ENCODE measurements at regions not wholly inside any gene's neighbourhood (a gene's known extent, or its start where the extent isn't known, plus 50 kb on each side); places are given as distances from the start of the nearest gene placed in this dataset.

DNA sequence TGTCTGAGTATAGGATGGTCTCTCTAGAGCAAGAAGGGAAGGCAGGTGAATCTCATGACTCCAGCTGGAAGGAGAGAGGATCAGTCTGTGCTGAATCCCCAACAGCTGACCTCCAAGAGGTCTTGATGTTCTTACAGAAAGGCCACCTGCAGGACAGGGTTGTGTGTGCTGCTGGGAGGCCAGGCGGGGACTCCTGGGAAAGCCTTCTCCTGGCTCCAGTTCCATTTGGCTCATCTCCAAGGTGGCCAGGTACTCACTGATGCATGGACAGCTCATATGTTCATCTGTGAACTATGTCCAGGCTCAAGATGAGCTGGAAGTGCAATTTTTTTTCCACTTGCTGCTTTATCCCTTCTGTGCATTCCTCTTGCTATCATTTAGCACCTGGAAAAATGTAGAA, 730.2 kb upstream of the RBFOX1 start:
- no peak for DNase-seq

DNA sequence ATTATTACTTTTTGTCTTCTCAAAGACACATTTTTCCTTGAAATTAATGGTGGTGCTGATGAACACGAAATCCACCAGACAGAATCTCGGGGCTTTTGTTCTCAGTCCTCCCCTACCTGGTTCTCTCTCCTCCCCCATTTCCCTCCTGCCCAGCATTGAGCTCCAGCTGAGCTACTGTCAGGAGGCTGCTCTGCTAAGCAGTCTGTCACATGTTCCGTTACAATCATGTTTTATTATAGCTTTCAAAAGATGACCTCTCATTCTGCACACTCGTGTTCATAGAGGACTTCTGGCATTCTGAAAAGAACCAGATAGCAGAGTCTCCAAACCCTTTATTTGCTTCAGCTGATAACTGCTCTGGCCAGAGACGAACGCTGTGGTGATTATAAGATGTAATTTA, 732.5 kb upstream of the RBFOX1 start:
- no peak for DNase-seq
- intact Hi-C loops (cut with DNase I) = no loop called here

More for the DNA sequence above, 730.2 kb upstream of the RBFOX1 start:
- intact Hi-C loops (cut with DNase I) = no loop called here

DNA sequence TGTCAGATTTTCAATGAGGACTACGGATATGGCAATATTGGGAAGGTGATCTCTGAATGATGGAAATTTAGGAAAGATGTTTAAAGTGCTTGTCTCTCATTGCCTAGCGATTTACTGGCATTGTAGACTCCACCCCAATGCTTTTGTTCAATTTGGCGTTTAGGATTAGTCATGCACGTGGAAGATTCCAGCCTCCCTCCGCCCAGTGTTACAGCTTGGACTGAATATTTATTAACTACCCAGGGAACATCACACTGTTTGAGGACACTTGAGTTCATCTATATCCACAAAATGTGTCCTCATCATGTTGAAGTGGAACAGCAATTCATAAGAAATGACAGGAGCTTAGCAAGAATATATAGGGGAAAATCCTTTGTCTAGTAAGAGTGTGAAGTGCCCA, 738.8 kb upstream of the RBFOX1 start:
- intact Hi-C loops (cut with DNase I) = no loop called here
- no peak for DNase-seq

DNA sequence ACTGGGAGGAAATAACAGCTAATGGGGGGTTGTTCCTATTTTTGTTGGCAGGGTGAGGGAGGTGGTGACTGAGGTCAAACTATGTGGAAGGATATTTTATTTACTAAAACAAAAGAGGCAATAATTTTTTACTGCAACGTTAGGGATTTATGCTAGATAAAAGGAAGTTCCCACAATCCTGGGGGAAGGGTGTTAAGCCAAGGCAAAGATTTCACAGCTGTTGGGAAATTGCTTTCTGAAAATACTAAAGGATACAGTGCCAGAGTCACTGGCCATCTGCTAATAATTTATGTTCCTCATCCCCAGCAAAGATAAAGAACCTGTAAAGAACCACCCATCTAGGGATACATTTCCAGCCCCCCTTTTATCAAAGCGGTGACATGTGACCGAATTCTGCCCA, 756.0 kb upstream of the RBFOX1 start:
- DNase-seq = no peak

DNA sequence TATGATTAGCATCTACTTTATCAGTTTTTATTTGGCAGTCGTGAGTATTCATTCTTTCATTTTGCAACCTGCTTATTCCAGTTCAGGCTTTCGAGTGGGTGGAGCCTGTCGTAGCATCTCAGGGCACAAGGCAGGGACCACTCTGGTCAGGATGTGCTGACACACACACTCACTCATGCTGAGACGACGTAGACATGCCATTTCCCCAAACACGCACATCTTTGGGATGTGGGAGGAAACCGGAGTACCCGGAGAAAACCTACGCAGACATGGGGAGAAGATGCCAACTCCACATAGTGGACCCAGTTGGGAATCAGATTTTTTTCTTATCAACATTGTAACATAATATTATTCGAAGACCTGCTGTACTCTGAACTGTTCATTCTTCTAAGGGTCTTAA, 756.5 kb upstream of the RBFOX1 start:
- no peak for DNase-seq
- intact Hi-C loops (cut with DNase I) = no loop called here

More for the DNA sequence above, 756.0 kb upstream of the RBFOX1 start:
- intact Hi-C loops (cut with DNase I) = no loop called here

DNA sequence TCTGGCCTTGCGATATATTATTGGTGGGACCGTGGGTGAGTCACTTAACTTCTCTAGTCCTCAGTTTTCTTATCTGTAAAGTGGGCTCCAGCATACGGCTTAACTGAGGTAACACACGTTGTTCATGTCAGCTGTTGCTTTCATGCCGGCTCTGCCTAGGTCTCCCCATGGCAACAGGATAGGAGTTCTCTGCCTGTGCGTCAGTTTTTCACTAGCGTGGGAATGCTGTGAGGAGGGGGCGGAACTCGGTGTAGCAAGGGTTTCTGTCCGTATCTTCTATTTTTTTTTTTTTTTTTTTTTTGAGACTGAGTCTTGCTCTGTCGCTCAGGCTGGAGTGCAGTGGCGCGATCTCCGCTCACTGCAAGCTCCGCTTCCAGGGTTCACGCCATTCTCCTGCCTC, 758.5 kb upstream of the RBFOX1 start:
- intact Hi-C loops (cut with DNase I) = no loop called here
- peak in 23 of 42 donors; percentile 5 to 73 (median 33) for DNase-seq

DNA sequence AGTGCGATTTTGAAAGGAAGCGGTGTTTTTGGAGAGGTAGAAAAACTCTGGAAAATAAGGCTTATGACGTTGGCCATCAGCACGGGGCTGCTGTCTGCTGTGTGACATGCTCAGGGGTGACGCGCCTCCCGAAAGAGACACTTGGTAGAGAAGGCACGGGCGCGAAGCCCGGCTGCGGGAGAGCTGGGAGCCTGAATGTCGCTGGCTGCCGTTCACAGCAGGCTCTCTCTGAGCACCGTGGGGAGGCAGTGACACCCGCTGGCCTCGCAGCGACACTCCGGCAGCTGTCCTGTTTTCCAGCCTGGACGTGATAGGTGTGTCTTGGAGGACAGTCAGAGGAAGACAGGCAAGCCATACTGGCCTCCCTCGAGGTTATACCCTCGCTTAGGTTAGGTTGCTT, 759.1 kb upstream of the RBFOX1 start:
- peak; percentile 57 to 91 (median 81) for DNase-seq

DNA sequence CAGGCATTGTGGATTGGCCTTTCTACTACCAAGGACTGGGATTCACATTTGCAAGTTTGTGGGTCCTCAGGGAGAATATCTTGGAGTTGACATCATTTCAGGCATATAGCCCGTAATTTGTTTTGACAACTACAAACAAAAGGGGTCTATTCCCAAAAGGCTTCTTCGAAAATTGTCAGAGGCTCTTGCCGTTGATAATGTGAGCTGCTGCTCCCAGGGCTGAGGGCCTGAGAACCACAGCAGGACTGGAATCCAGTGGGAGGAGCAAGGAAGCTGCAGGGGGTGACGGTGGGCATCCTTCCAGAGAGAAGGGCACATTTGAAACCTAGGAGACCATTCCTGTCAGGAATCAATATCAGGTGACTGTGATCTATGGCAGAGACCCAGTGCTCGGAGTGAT, 761.6 kb upstream of the RBFOX1 start:
- no peak for DNase-seq
- intact Hi-C loops (cut with DNase I) = no loop called here

More for the DNA sequence above, 759.1 kb upstream of the RBFOX1 start:
- intact Hi-C loops (cut with DNase I) = no loop called here

DNA sequence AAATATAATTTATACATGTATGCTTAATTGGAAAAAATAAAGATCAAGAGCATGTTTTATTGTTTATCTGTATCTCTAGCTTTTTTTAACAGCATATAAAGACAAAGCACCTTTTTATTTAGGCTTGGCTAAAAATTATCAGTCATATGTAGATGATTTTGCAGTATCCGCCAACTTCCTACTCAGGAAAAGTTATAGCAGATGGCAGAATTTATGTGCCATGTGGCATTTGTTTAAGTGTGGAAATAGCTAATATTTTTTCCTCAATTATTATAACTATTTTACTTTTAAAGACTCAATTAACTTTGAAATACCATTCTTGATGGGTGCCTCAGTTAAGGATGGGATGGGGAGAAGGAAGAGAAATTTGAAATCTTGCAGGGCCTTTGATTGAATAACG, 762.1 kb upstream of the RBFOX1 start:
- intact Hi-C loops (cut with DNase I) = no loop called here
- no peak for DNase-seq

DNA sequence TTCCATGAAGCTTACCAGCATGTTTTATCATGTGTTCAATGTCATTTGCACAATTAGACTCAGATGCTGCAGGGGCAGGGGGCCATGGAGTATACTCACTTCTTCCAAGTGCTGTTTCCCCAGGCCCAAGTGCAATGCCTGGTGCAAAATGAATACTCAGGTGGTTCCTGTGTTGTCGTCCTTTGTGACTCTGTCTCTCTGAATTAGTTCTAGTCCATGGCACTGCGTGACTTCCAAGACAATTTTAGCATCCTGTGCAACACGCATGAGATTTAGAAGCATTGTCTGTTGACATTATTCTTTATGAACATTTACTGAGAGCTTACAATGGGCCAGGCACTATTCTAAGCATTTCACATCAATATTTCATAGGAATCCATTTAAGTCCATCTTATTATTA, 769.7 kb upstream of the RBFOX1 start:
- intact Hi-C loops (cut with DNase I) = no loop called here
- no peak for DNase-seq

DNA sequence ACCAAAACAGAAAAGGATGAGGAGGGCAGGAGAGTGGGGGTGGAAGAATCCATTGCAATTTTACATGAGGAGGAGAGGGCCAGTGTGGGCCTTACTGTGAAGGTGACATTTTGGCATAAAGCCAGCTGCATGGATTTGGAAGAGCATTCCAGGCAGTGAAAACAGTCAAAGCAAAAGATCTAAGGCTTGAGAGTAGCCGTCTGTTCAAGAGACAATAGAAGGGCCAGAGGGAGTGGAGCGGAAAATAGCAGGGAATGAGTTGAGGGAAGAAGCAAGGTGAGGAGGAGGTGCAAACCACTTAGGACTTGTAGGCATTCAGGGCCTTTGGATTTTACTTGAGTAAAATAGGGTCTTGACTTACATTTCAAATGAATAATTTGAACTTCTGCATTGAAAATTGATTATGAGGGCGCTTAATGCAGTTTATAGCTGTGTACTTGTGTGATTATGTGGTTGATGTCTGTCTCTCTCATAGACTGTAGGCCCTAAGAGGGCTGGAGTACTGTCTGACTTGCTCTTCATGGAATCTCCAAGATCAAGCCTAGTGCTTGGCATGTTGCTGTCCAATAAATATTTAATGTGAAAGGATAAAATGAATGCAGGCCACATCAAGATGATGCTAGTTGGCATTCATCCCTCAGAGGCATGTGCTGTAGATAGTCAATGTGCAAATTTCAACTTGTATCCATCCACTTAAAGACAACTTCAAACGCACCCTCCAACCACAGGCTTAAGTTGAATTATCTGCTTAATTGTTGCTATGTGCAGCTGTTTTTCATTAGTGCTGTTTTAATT, 772.1 kb upstream of the RBFOX1 start:
- no peak for DNase-seq
- intact Hi-C loops (cut with DNase I) = no loop called here

DNA sequence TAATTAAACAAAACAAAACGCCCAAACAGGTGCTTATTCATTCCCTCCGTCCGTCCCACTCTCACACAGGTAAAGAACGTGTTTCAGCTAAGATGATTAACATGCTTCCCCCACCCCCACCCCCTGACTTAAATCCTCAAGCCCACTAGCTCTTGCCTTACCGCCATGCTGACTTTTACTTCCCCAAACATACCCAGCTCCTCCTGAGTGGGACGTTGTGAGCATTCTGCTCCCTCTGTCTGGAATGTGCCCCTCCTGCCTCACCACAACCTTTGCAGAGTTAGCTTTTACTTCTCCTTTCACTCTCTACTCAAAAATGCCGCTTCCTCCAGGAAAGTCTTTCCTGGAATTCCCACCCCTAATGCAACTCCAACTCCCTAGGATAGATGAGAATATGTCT, 774.0 kb upstream of the RBFOX1 start:
- intact Hi-C loops (cut with DNase I) = no loop called here
- no peak for DNase-seq

DNA sequence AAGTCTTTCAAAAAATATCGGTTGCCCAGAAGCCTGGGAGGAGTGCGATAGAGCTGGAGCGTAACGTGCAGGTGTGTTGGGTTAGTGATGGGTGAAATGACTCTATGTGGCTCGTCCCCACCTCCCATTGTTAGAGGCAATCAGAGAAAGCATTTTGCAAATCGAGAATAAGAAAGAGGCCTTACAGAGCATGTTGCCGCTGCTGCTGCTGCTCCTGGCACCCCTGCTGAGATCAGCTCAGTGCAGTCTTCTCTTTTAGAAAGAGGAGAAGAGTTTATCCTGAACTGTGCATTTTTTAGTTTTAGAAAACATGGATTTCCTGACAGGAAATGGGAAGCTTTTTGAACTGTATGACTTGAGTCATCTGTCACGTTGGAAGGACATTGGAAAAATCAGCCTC, 774.5 kb upstream of the RBFOX1 start:
- no peak for DNase-seq

DNA sequence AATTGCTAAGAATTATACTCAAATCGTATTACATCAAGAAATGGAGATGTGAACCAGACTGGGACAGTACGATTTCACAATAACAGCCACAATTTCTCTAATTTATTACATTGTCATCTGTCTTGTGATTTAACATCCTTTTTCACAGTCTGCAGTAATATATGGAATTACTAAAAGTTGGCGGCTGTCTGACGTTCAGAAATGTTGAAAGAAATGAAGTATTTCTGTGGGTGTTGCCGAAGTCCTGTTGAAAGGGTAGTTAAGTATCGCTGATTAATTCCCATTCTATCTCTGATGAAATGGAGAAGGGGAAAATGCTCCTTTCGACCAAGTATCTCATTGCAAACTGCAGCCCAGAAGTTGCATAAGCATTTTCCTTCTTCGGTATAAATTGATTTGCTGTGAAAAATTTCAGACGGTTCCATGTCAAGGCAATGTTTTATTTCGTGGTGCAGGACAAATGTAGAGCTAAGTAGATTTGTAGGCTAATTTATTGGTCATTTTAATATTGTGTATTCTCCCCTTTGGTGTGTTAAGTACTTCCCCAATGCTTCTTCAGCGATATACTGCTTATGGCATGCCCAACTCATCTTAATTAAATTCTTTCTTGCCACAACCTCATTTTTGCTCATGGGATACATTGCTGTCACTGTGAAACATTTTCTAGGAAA, 775.2 kb upstream of the RBFOX1 start:
- no peak for DNase-seq
- intact Hi-C loops (cut with DNase I) = no loop called here

More for the DNA sequence above, 774.5 kb upstream of the RBFOX1 start:
- intact Hi-C loops (cut with DNase I) = no loop called here

DNA sequence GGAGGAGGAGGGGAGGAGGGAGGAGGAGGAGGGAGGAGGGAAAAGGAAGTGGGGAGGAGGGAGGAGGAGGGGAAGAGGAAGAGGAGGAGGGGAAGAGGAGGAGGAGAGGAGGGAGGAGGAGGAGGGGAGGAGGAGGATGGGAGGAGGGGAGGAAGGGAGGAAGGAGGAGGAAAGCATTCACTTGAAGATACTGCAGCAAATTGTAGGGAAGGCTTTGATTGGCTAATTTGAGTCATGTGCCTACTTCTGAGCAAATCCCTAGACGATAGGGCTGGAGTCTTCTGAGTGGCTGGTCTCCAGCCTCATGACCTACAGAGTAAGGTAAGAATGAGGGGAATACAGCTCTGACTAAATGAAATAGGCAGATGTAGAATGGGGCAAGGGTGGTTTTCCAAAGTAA, 783.2 kb upstream of the RBFOX1 start:
- intact Hi-C loops (cut with DNase I) = no loop called here

DNA sequence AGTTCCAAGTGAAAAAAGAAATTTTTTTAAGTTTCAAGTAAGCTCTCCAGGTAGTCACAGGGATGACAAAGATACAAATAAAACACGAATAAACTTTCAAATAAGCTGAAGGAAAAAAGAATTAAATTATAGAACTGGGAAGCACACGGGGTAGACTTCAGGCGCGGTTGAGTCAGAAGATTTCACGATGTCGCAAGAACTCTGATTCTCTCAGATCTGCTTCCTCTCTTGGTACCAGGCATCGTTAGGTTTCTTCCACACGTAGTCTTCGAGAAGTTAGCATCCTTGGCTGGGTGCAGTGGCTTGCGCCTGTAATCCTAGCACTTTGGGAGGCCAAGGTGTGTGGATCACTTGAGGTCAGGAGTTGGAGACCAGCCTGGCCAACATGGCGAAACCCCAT, 784.1 kb upstream of the RBFOX1 start:
- DNase-seq = no peak
- intact Hi-C loops (cut with DNase I) = no loop called here

More for the DNA sequence above, 783.2 kb upstream of the RBFOX1 start:
- DNase-seq = no peak

DNA sequence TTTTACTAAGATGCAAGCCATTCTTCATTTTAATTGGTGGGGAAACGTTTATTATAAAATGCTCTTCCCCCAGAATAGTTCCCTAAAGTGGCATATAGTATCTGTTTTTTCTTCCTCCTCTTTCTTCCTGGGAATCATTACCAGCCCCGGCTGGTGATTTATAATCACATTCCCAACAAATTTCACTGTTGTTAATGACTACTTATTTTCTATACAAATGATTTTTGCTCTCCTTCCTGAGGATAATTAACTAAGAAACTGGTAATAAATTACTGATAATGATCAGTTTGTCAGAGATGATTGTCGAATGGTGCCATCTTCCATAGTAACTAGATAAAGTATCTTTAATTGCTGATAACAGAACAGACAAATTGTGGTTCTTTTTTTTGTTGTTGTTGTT, 785.5 kb upstream of the RBFOX1 start:
- no peak for DNase-seq
- intact Hi-C loops (cut with DNase I) = no loop called here

DNA sequence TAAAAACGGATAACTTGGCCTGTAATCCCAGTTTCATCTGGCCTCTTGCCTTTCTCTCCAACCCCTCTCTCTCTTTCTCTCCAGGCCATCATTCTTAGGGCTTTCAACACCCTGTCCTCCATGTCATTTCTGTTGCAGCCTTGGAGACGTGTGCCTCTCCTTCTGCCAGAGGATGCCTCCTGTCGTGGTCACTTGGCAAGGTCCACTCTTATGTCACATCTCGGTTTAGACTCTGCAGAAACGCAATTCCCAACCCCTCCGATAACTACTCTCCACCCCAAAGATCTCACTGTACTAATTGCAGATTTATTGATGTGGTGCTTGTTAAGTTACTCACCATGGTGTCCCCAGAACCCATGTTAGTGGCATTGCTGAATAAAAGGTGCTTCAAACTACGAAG, 787.3 kb upstream of the RBFOX1 start:
- intact Hi-C loops (cut with DNase I) = no loop called here
- DNase-seq = no peak

DNA sequence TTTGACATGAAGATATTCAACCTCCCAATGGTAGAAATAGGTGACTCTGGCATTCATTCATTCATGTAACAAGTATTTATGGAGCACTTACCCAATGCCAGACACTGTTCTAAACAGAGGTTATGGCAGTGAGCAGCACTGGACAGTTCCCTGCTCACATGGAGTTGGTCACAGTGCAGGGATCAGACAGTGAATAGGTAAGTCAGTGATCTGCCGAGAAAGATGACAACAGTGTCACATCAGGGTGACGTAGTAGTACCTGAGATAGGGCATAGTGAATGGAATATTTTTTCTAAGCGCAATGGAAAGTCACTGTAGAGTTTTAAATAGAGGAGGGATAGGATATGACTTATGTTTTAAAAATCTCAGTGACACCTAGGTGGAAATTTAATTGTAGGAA, 791.4 kb upstream of the RBFOX1 start:
- DNase-seq = no peak
- intact Hi-C loops (cut with DNase I) = no loop called here

DNA sequence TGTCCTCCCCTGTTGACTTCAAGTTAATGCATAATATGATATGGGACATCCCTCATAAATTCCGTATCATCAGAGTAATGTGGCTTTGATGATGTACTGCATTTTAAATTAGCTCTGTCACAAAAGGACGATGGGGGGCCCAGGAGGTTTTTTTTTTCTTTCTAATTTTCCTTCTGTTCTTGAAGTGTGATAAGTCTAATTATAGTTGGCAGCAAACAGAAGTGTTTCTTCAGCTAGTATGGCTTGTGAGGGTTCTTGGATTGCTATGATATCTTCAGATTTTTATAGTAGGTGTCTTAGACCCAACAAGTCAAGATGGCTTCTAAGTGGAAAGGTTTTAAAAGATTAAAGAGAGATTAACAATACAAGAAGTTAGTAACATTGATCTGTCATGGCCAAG, 796.2 kb upstream of the RBFOX1 start:
- intact Hi-C loops (cut with DNase I) = no loop called here
- no peak for DNase-seq

DNA sequence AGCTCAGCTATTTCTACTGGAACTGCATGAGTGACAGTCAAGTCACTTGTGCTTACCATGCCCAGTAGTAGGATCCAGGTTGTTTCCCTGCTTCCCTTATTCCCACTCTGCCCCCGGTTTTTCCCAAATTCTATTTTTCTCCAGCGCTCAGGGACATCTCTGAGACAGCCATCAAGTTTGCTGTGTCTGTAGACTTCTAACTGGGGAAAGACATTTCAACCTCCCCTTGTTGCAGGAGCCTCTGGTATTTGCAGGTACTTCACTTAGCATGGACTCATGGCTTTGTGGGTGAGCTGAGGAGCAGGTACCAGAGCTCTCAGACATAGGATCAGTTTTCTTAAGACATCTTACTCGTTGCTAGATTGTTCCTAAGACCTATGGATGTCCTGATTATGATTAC, 801.6 kb upstream of the RBFOX1 start:
- intact Hi-C loops (cut with DNase I) = no loop called here
- DNase-seq = no peak
